ENCODE measurements at regions not wholly inside any gene's neighbourhood (a gene's known extent, or its start where the extent isn't known, plus 50 kb on each side); places are given as distances from the start of the nearest gene placed in this dataset.

DNA sequence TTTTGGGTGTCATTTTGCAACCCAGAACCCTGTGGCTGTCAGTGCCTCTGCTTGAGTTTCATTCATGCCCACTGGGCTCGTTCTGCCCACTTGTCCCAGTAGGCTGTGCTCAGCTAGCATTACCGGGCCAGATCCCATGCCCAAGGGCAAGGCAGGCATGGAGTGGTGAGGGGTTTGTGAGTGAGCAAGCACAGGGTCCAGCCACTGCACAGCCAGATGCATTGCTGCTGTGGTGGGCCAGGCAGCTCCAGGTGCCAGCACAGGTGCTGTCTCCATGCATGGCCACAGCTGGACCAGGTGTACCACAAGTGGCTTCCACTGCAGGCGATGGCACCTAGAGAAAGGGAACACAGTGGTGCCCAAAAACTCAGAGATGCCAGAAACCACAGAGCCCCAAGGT, 1671.2 kb downstream of the OLFM4 start:
- TF ChIP-seq FOXP2 (optimal IDR thresholded peaks at IDR 0.05; ENCODE audit: control extremely low read depth, extremely low read length, insufficient read depth), result no peak
- TF ChIP-seq POLR2AphosphoS5 (IDR thresholded peaks at IDR 0.05; ENCODE audit: borderline replicate concordance, low read depth, low read length), result no peak
